ENCODE measurements at regions not wholly inside any gene's neighbourhood (a gene's known extent, or its start where the extent isn't known, plus 50 kb on each side); places are given as distances from the start of the nearest gene placed in this dataset.

DNA sequence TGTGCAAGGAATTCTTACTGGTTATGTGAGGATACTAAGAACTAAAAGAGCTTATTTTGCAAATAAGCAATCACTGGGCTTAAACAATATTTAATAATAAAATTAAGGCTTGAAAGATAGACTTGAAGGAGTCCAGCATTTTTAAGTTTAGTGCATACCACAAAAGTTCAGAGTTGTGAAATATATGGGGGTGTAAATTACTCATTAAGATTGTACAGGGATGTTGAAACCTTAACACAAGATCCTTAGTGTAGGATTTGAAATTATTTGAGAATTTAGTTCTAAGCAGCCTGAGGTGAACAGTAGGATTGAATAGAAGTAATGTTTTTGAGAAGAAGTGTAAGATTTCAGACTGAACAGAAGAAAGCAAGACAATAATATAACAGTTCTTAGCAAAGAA is 195.8 kb upstream of the RBMY1B start:
- no peak for TF ChIP-seq SUZ12 (IDR thresholded peaks at IDR 0.05; ENCODE audit: extremely low read depth, insufficient read depth, insufficient read length)
- TF ChIP-seq ZNF274 (IDR thresholded peaks at IDR 0.05; ENCODE audit: low read depth, low read length): no peak

Data from NT2/D1 (cell line).